ENCODE measurements at regions not wholly inside any gene's neighbourhood (a gene's known extent, or its start where the extent isn't known, plus 50 kb on each side); places are given as distances from the start of the nearest gene placed in this dataset.

DNA sequence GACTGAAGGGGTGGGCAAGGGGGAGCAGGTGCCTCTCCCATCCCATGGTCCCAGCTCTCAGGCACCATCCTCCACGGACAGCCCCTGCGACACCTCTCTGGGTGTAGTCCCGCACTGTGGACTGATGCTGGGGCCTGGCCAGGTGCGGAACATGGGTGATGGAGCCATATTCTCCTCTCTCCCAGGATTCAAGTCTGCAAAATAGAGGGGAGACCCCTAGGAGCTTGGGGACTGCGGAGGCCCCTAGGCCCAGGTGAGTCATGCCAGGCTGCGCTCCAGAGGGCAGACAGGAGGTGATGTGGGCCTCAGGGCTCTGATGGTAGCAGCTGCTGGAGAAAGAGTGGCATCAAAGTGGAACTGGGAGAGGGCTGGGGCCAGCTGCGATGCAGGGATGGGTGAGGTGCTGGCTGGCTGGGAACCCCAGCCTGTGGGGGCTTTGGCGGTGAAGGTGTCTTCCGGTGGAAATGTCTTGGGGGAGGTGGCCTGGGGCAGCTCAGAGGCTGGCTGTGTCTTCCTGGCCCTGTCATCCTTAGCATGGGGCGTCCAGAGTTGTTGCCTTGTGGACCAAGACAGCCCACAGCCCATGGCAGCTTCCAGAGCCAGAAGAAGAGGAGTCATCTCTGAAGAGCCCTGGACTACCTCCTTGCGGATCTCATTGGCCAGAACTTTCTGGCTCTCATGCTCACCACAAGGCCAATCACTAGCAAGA, 149.1 kb downstream of the KIF26A start:
- TF ChIP-seq, protein P1, sequence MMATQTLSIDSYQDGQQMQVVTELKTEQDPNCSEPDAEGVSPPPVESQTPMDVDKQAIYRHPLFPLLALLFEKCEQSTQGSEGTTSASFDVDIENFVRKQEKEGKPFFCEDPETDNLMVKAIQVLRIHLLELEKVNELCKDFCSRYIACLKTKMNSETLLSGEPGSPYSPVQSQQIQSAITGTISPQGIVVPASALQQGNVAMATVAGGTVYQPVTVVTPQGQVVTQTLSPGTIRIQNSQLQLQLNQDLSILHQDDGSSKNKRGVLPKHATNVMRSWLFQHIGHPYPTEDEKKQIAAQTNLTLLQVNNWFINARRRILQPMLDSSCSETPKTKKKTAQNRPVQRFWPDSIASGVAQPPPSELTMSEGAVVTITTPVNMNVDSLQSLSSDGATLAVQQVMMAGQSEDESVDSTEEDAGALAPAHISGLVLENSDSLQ (IDR thresholded peaks at IDR 0.05) = no peak
- TF ChIP-seq FOXM1 (IDR thresholded peaks at IDR 0.05; ENCODE audit: borderline replicate concordance) = no peak
- no peak for TF ChIP-seq TARDBP (IDR thresholded peaks at IDR 0.05)
- TF ChIP-seq L3MBTL2 (conservative IDR thresholded peaks at IDR 0.05) = no peak
- no peak for TF ChIP-seq ZNF384 (IDR thresholded peaks at IDR 0.05)
- TF ChIP-seq ELF4 (IDR thresholded peaks at IDR 0.05) = no peak
- no peak for TF ChIP-seq FOXK2 (IDR thresholded peaks at IDR 0.05)

Measured in HEK293T (cell line).